DND-41 (cell line): ENCODE measurements at regions not wholly inside any gene's neighbourhood (a gene's known extent, or its start where the extent isn't known, plus 50 kb on each side); places are given as distances from the start of the nearest gene placed in this dataset.

Experiments used
- ATAC-seq: fragments of 200-7000 bp; cut with Tn5 transposase; 3 replicates; pipeline ENCODE4 v1.9.1; 2021; ENCODE audit warnings: low read depth; ENCODE audit not compliant: insufficient read depth
- DNase-seq: peaks from one replicate; pipeline ENCODE4 v3.0.0-alpha.2; 2020
- H2AFZ ChIP-seq: 2 replicates; pipeline ENCODE4 v1.6.0; 2012; ENCODE audit warnings: low read depth, low read length
- H3K27ac ChIP-seq: 2 replicates; pipeline ENCODE4 v1.5.1; 2012; ENCODE audit warnings: low read length, inconsistent platforms
- H3K27me3 ChIP-seq: fragments of 200-600 bp; sonication (generic); 2 replicates; pipeline ENCODE4 v1.6.0; 2012; ENCODE audit warnings: low read length, mild to moderate bottlenecking, inconsistent platforms; ENCODE audit not compliant: insufficient read depth, poor library complexity
- H3K36me3 ChIP-seq: 2 replicates; pipeline ENCODE4 v1.5.1; 2012; ENCODE audit warnings: low read length, inconsistent platforms; ENCODE audit not compliant: insufficient read depth
- H3K4me1 ChIP-seq: 2 replicates; pipeline ENCODE4 v1.5.1; 2012; ENCODE audit warnings: mild to moderate bottlenecking, low read length; ENCODE audit not compliant: insufficient read depth
- H3K4me2 ChIP-seq: 2 replicates; pipeline ENCODE4 v1.6.0; 2012; ENCODE audit warnings: mild to moderate bottlenecking, moderate library complexity, low read length, inconsistent platforms; ENCODE audit not compliant: insufficient read depth
- H3K4me3 ChIP-seq, 2 experiments: fragments of 200-600 bp in 1 of 2; shearing (Covaris generic) in 1 of 2; 2 replicates each; pipeline ENCODE4 v1.5.1; 2012 to 2016; ENCODE audit warnings: inconsistent platforms in 2 of 2, low read length in 2 of 2, mild to moderate bottlenecking in 2 of 2, low read depth in 1 of 2, moderate library complexity in 1 of 2
- H3K79me2 ChIP-seq: 2 replicates; pipeline ENCODE4 v1.6.0; 2012; ENCODE audit warnings: low read length, inconsistent platforms; ENCODE audit not compliant: insufficient read depth
- H3K9ac ChIP-seq: 2 replicates; pipeline ENCODE4 v1.6.0; 2012; ENCODE audit warnings: low read depth, mild to moderate bottlenecking, inconsistent platforms, low read length, moderate library complexity
- H3K9me3 ChIP-seq: 2 replicates; pipeline ENCODE4 v1.5.1; 2012; ENCODE audit warnings: low read length, moderate library complexity, mild to moderate bottlenecking, inconsistent platforms; ENCODE audit not compliant: insufficient read depth, severe bottlenecking
- H4K20me1 ChIP-seq: 2 replicates; pipeline ENCODE4 v1.6.0; 2012; ENCODE audit warnings: low read length; ENCODE audit not compliant: insufficient read depth
- EZH2 ChIP-seq: IDR thresholded peaks from 3 replicates; pipeline ENCODE4 v1.6.1; 2012; ENCODE audit warnings: borderline replicate concordance, low read depth, mild to moderate bottlenecking, moderate library complexity, low read length, inconsistent platforms; ENCODE audit not compliant: severe bottlenecking
- TF ChIP-seq, protein P1 (sequence below): IDR thresholded peaks from 2 replicates; pipeline ENCODE4 v1.5.1; 2012; ENCODE audit warnings: borderline replicate concordance, low read length, moderate library complexity, mild to moderate bottlenecking; ENCODE audit not compliant: poor library complexity, severe bottlenecking; ENCODE audit errors: extremely low read depth

DNA sequence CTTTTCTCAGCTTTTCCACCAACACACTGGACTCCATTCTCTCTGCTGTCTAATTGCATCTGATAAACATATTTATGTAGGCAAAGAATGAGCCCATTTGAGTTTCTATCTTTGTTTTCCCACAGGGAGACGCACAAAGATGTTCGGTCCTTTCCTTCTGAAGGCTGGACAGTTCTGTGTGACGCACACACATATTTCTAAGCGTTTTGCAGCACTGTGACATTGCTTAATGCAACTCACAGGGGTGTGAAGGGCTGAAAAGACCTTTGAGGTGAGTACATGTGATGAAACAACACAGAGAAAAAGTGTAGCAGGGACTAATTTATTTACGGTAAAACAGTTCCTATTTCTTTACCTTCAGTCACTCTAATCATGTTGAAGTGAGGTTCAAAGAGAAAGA, 323.1 kb upstream of the RUNX1 start:
- Histone ChIP-seq H3K4me2 (no peak overlapping the region), H3K9me3 (no peaks in the 10 kb centered on the region), H3K4me1 (peaks cover 16% of the 10 kb centered on the region), H3K79me2 (no peaks in the 10 kb centered on the region), H3K27me3 (no peaks in the 10 kb centered on the region), H3K9ac (no peak overlapping the region), H3K36me3 (no peaks in the 10 kb centered on the region), H3K4me3 (no peak overlapping the region), H2AFZ (peak overlapping the region; percentile 3), H4K20me1 (no peaks in the 10 kb centered on the region), H3K27ac (no peak overlapping the region)
- no peak for DNase-seq
- TF ChIP-seq EZH2: no peak
- TF ChIP-seq, protein P1, sequence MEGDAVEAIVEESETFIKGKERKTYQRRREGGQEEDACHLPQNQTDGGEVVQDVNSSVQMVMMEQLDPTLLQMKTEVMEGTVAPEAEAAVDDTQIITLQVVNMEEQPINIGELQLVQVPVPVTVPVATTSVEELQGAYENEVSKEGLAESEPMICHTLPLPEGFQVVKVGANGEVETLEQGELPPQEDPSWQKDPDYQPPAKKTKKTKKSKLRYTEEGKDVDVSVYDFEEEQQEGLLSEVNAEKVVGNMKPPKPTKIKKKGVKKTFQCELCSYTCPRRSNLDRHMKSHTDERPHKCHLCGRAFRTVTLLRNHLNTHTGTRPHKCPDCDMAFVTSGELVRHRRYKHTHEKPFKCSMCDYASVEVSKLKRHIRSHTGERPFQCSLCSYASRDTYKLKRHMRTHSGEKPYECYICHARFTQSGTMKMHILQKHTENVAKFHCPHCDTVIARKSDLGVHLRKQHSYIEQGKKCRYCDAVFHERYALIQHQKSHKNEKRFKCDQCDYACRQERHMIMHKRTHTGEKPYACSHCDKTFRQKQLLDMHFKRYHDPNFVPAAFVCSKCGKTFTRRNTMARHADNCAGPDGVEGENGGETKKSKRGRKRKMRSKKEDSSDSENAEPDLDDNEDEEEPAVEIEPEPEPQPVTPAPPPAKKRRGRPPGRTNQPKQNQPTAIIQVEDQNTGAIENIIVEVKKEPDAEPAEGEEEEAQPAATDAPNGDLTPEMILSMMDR: no peak
- ATAC-seq: no peak

DNA sequence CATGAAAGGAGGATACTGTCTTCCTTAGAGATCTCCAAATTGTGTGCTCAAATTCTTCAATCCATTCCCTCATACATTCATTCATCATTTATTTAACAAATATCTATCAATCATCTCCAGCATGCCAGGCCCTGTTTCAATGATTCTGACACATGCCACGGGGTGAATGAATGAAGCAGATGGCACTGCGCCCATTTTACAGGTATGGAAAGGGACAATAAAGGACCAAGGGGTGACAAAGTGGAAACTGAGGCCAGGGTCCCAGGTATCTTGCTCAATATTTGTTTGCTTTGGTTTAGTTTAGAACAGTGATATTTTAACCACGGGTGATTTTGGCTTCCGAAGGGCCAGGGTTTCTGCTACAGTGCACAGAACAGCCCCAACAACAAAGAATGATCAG, 321.6 kb upstream of the RUNX1 start:
- no peak for DNase-seq
- ATAC-seq: no peak
- no peak overlapping the region for H3K27ac ChIP-seq
- H3K27me3 ChIP-seq: no peaks in the 10 kb centered on the region
- H3K9ac ChIP-seq: no peak overlapping the region
- H4K20me1 ChIP-seq: no peaks in the 10 kb centered on the region
- no peak overlapping the region for H3K4me2 ChIP-seq
- no peak for TF ChIP-seq EZH2
- TF ChIP-seq, protein P1: no peak
- peaks cover 6% of the 10 kb centered on the region; the same call in 1 of the 2 replicates for H3K4me1 ChIP-seq
- H3K9me3 ChIP-seq: no peaks in the 10 kb centered on the region
- H2AFZ ChIP-seq: no peak overlapping the region
- H3K79me2 ChIP-seq: no peaks in the 10 kb centered on the region
- H3K36me3 ChIP-seq: no peaks in the 10 kb centered on the region
- no peak overlapping the region for H3K4me3 ChIP-seq

DNA sequence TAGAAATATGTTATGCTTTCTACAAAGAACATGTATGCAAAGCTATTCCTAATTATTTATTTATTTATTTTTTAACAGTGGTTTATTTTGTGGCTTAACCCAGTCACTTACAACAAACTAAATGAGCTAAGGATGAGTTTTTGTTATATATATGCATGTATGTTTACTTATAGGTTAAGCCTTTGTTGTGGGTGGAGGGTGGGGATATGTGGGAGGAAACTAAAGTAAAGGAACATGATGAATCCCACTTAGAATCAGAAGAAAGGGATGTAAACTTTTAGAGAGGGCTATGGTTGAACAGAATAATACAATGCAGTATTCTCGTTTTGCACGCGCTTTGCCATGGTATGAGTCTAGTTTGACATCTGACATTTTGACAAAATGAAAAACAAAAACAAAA, 321.0 kb upstream of the RUNX1 start:
- Histone ChIP-seq H3K36me3 (no peaks in the 10 kb centered on the region), H3K4me3 (no peak overlapping the region), H3K4me2 (no peak overlapping the region), H2AFZ (no peak overlapping the region), H3K79me2 (no peaks in the 10 kb centered on the region), H3K9me3 (no peaks in the 10 kb centered on the region), H3K9ac (no peak overlapping the region), H3K27ac (no peak overlapping the region), H3K4me1 (peaks cover 6% of the 10 kb centered on the region; the same call in 1 of the 2 replicates), H4K20me1 (no peaks in the 10 kb centered on the region), H3K27me3 (no peaks in the 10 kb centered on the region)
- DNase-seq (no peak), ATAC-seq (peak; percentile 37; the same call in 1 of the 3 replicates)
- TF ChIP-seq, protein P1: no peak
- TF ChIP-seq EZH2: no peak

DNA sequence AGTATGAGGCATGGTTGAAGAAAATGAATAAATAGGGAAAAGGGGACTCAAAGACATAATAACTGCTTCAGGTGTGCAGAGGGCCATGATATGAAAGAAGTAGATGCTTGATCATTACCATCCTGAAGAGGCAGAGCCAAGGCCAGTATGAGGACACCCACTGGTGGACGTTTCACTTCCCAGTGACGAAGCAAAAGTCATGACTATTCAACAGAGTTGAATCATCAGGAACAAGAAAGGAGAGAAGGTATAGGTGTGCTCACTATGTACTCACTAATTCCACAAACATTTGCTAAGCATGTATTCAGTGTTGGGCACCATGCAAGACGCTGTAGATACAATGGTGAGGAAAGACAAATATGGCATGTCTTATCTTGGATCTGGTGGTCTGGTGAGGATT, 319.2 kb upstream of the RUNX1 start:
- no peaks in the 10 kb centered on the region for H3K9me3 ChIP-seq
- TF ChIP-seq, protein P1: no peak
- TF ChIP-seq EZH2: no peak
- ATAC-seq (no peak), DNase-seq (no peak)
- H3K36me3 ChIP-seq: no peaks in the 10 kb centered on the region
- H3K27ac ChIP-seq: no peak overlapping the region
- no peaks in the 10 kb centered on the region for H3K79me2 ChIP-seq
- H2AFZ ChIP-seq: no peak overlapping the region
- H3K4me1 ChIP-seq: peaks cover 6% of the 10 kb centered on the region; the same call in 1 of the 2 replicates
- no peaks in the 10 kb centered on the region for H3K27me3 ChIP-seq
- H3K4me2 ChIP-seq: no peak overlapping the region
- no peak overlapping the region for H3K9ac ChIP-seq
- H3K4me3 ChIP-seq: no peak overlapping the region
- no peaks in the 10 kb centered on the region for H4K20me1 ChIP-seq
